H1 (cell line): ENCODE measurements at regions not wholly inside any gene's neighbourhood (a gene's known extent, or its start where the extent isn't known, plus 50 kb on each side); places are given as distances from the start of the nearest gene placed in this dataset.

Experiments
- ASH2L ChIP-seq: fragments of 200-600, 300-600 bp; sonication (generic); IDR thresholded peaks from one replicate; pipeline ENCODE4 v1.7.1; 2017; ENCODE audit warnings: low read length
- CEBPB ChIP-seq: IDR thresholded peaks from 2 replicates; pipeline ENCODE4 v1.6.1; 2012; ENCODE audit warnings: low read depth, low read length
- MAX ChIP-seq: IDR thresholded peaks from 2 replicates; pipeline ENCODE4 v1.6.1; 2012; ENCODE audit warnings: inconsistent platforms
- NANOG ChIP-seq: IDR thresholded peaks from 2 replicates; pipeline ENCODE4 v1.6.1; 2011; ENCODE audit warnings: low read length, low read depth, mild to moderate bottlenecking, inconsistent platforms; ENCODE audit not compliant: insufficient read depth, poor library complexity, severe bottlenecking
- NRF1 ChIP-seq: IDR thresholded peaks from 2 replicates; pipeline ENCODE4 v1.6.1; 2011; ENCODE audit warnings: mild to moderate bottlenecking, low read depth, low read length, improper control_type of control experiment
- POLR2A ChIP-seq, 2 experiments: IDR thresholded peaks; 1 replicate in 1 of 2; 2 replicates in 1 of 2; pipeline ENCODE4 v1.6.1; 2011; ENCODE audit warnings: low read depth in 2 of 2, low read length in 2 of 2, mild to moderate bottlenecking in 2 of 2; ENCODE audit errors: control extremely low read depth in 1 of 2
- SUZ12 ChIP-seq: fragments of 200-600 bp; sonication (generic); IDR thresholded peaks from 2 replicates; pipeline ENCODE4 v1.6.1; 2012; ENCODE audit warnings: mild to moderate bottlenecking, inconsistent platforms, low read length, moderate library complexity, mixed read lengths

- TF ChIP-seq MAX (no peak), CEBPB (no peak), NANOG (no peak), POLR2A (IDR thresholded peaks at IDR 0.05; ENCODE audit: control extremely low read depth in 1 of 2, low read depth in 2 of 2, low read length in 2 of 2) (no peak), SUZ12 (no peak), ASH2L (no peak), NRF1 (no peak)
- TF ChIP-seq, all 59 proteins: peak for 0
Observed at GRCh38 chr14:49228552-49228951, 357.6 kb downstream of the RPS29 start (continued).
